ENCODE measurements at regions not wholly inside any gene's neighbourhood (a gene's known extent, or its start where the extent isn't known, plus 50 kb on each side); places are given as distances from the start of the nearest gene placed in this dataset.
A peak's percentile ranks its signal among the peaks of the same experiment; 100 is the strongest.

- no peak for TF ChIP-seq CTCF (IDR thresholded peaks at IDR 0.05; ENCODE audit: insufficient read depth in 1 of 2, low read depth in 1 of 2, low read length in 1 of 2, severe bottlenecking in 1 of 2, unreplicated experiment in 1 of 2)
- ChIA-PET POLR2A (interaction anchor here (1.2 kb wide), 1 partner anchor 8 kb away, joined by 3 read pairs; no protein-coding TSS in a partner anchor), CTCF (interaction anchor here (1.2 kb wide), 1 partner anchor 9 kb away, joined by 3 read pairs; no protein-coding TSS in a partner anchor)
- Mint-ChIP-seq H3K27ac (ENCODE audit: unreplicated experiment) (no peak overlapping the region), H3K9me3 (ENCODE audit: unreplicated experiment) (no peaks in the 10 kb centered on the region), H3K4me1 (ENCODE audit: low read depth, unreplicated experiment) (peaks cover 16% of the 10 kb centered on the region), H3K36me3 (ENCODE audit: insufficient read depth, unreplicated experiment) (no peaks in the 10 kb centered on the region), H3K27me3 (ENCODE audit: insufficient read depth, unreplicated experiment) (no peaks in the 10 kb centered on the region), H3K4me3 (ENCODE audit: unreplicated experiment) (no peak overlapping the region)
- Histone ChIP-seq H3K4me1 (peaks cover 29% of the 10 kb centered on the region), H3K27me3 (replicated peaks; ENCODE audit: control insufficient read depth, insufficient read depth, low read length) (no peaks in the 10 kb centered on the region), H3K36me3 (ENCODE audit: control insufficient read depth, insufficient read depth, low read length) (no peaks in the 10 kb centered on the region), H3K4me3 (ENCODE audit: low read depth, low read length) (no peak overlapping the region), H3K9me3 (no peaks in the 10 kb centered on the region)
- no peak for DNase-seq
- no TSS peak for BruUV-seq (replicated peaks)
- intact Hi-C loops (cut with micrococcal nuclease; ENCODE audit: unreplicated experiment), result no loop called here
Observed at GRCh38 chr20:24095303-24095702, 106.7 kb upstream of the GGTLC1 start.

- peaks cover 9% of the 10 kb centered on the region for H3K4me1 Mint-ChIP-seq (ENCODE audit: low read depth, unreplicated experiment)
- intact Hi-C loops (cut with micrococcal nuclease; ENCODE audit: unreplicated experiment), result no loop called here
Observed at GRCh38 chr20:24089576-24089975, 101.0 kb upstream of the GGTLC1 start.

GRCh38 chr20:24086121-24086520 lies 97.5 kb upstream of the GGTLC1 start:
- no peaks in the 10 kb centered on the region for H3K27me3 Mint-ChIP-seq (ENCODE audit: insufficient read depth, unreplicated experiment)
- CTCF ChIA-PET, result interaction anchor here (1.2 kb wide), 1 partner anchor 10 kb away, joined by 3 read pairs; no protein-coding TSS in a partner anchor
- BruUV-seq (replicated peaks), result no TSS peak

More at GRCh38 chr20:24089576-24089975, 101.0 kb upstream of the GGTLC1 start:
- Mint-ChIP-seq H3K4me3 (ENCODE audit: unreplicated experiment) (no peak overlapping the region), H3K9me3 (ENCODE audit: unreplicated experiment) (no peaks in the 10 kb centered on the region), H3K36me3 (ENCODE audit: insufficient read depth, unreplicated experiment) (no peaks in the 10 kb centered on the region), H3K27ac (ENCODE audit: unreplicated experiment) (no peak overlapping the region), H3K27me3 (ENCODE audit: insufficient read depth, unreplicated experiment) (no peaks in the 10 kb centered on the region)
- POLR2A ChIA-PET, result no interaction called here
- Histone ChIP-seq H3K4me3 (ENCODE audit: low read depth, low read length) (no peak overlapping the region), H3K36me3 (ENCODE audit: control insufficient read depth, insufficient read depth, low read length) (no peaks in the 10 kb centered on the region), H3K27me3 (replicated peaks; ENCODE audit: control insufficient read depth, insufficient read depth, low read length) (no peaks in the 10 kb centered on the region), H3K9me3 (no peaks in the 10 kb centered on the region), H3K4me1 (peaks cover 27% of the 10 kb centered on the region)
- CTCF ChIA-PET, result no interaction called here
- no peak for TF ChIP-seq CTCF (IDR thresholded peaks at IDR 0.05; ENCODE audit: insufficient read depth in 1 of 2, low read depth in 1 of 2, low read length in 1 of 2, severe bottlenecking in 1 of 2, unreplicated experiment in 1 of 2)
- no TSS peak for BruUV-seq (replicated peaks)
- DNase-seq, result no peak

More at GRCh38 chr20:24086121-24086520, 97.5 kb upstream of the GGTLC1 start:
- peak; percentile 61 to 62 for DNase-seq
- H3K36me3 Mint-ChIP-seq (ENCODE audit: insufficient read depth, unreplicated experiment), result no peaks in the 10 kb centered on the region
- POLR2A ChIA-PET, result no interaction called here
- Histone ChIP-seq H3K4me3 (ENCODE audit: low read depth, low read length) (no peak overlapping the region), H3K4me1 (peaks cover 25% of the 10 kb centered on the region), H3K27me3 (replicated peaks; ENCODE audit: control insufficient read depth, insufficient read depth, low read length) (no peaks in the 10 kb centered on the region), H3K9me3 (no peaks in the 10 kb centered on the region), H3K36me3 (ENCODE audit: control insufficient read depth, insufficient read depth, low read length) (no peaks in the 10 kb centered on the region)
- H3K4me3 Mint-ChIP-seq (ENCODE audit: unreplicated experiment), result no peak overlapping the region
- no peak for TF ChIP-seq CTCF (IDR thresholded peaks at IDR 0.05; ENCODE audit: insufficient read depth in 1 of 2, low read depth in 1 of 2, low read length in 1 of 2, severe bottlenecking in 1 of 2, unreplicated experiment in 1 of 2)
- H3K27ac Mint-ChIP-seq (ENCODE audit: unreplicated experiment), result no peak overlapping the region
- H3K9me3 Mint-ChIP-seq (ENCODE audit: unreplicated experiment), result no peaks in the 10 kb centered on the region
- intact Hi-C loops (cut with micrococcal nuclease; ENCODE audit: unreplicated experiment), result loop anchor here (2.0 kb wide), 1 partner anchor 15 kb away; no protein-coding TSS in a partner anchor
- peaks cover 9% of the 10 kb centered on the region for H3K4me1 Mint-ChIP-seq (ENCODE audit: low read depth, unreplicated experiment)

Measured in Caco-2 (cell line).